ENCODE measurements at regions not wholly inside any gene's neighbourhood (a gene's known extent, or its start where the extent isn't known, plus 50 kb on each side); places are given as distances from the start of the nearest gene placed in this dataset.

DNA sequence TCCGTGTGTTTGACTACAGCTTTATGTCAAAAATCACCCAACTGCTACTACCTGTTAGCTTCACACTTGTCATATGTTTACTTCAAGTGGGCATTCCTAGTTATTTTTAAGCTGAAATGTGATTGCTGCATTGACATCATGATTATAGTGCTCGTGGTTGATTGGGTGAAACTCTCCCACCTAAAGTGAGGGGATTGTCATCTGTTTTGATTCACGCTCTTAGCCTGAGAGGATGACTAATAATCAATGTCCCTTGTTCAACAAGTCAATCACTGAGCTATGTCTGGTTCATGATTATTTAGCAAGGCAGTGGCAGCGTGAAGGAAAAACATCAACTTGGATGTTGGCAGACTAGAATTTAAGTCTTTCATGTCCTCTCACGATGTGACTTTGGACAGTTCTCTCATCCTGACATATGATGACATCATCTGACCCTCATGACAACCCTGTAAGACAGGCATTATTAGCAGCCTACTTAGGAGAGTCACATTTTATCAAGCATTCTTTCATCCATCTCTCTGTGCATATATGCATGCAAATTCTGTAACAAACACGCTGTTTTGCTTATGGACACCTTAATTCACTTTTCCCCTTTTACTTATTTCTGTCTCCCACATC lies 352.6 kb upstream of the ZMIZ1 start:
- DNase-seq (ENCODE audit: extremely low spot score, unreplicated experiment) = no peak
- H3K4me1 Mint-ChIP-seq (ENCODE audit: unreplicated experiment) = peaks cover 3% of the 10 kb centered on the region
- no peaks in the 10 kb centered on the region for H3K9me3 Mint-ChIP-seq (ENCODE audit: unreplicated experiment)
- H3K27me3 Mint-ChIP-seq (ENCODE audit: unreplicated experiment) = peaks cover 51% of the 10 kb centered on the region
- H3K4me3 Mint-ChIP-seq (ENCODE audit: unreplicated experiment) = no peak overlapping the region
- TF ChIP-seq, protein P1, sequence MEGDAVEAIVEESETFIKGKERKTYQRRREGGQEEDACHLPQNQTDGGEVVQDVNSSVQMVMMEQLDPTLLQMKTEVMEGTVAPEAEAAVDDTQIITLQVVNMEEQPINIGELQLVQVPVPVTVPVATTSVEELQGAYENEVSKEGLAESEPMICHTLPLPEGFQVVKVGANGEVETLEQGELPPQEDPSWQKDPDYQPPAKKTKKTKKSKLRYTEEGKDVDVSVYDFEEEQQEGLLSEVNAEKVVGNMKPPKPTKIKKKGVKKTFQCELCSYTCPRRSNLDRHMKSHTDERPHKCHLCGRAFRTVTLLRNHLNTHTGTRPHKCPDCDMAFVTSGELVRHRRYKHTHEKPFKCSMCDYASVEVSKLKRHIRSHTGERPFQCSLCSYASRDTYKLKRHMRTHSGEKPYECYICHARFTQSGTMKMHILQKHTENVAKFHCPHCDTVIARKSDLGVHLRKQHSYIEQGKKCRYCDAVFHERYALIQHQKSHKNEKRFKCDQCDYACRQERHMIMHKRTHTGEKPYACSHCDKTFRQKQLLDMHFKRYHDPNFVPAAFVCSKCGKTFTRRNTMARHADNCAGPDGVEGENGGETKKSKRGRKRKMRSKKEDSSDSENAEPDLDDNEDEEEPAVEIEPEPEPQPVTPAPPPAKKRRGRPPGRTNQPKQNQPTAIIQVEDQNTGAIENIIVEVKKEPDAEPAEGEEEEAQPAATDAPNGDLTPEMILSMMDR (IDR thresholded peaks at IDR 0.05) = no peak
- no peak overlapping the region for H3K27ac Mint-ChIP-seq (ENCODE audit: unreplicated experiment)
- H3K36me3 Mint-ChIP-seq (ENCODE audit: unreplicated experiment) = no peaks in the 10 kb centered on the region

DNA sequence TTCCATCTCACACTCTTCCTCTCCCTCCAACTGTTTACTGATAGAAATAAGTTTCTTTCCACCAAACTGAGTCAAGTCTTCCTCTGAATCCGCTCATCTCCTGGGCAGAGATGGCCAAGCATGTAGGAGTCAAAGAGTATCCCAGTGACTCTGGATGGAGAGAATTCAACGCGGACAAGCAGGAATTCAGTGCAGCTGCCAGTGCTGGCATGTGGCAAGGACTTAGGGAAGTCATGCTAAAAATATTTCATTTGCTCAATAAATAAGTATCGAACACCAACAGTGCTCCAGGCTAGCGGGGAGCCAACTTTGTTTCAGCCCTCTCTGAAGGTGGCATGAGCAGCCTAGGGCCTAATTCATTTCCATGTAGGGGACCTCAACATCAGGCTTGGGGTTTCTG lies 351.6 kb upstream of the ZMIZ1 start:
- peaks cover 45% of the 10 kb centered on the region for H3K27me3 Mint-ChIP-seq (ENCODE audit: unreplicated experiment)
- TF ChIP-seq, protein P1 (IDR thresholded peaks at IDR 0.05) = no peak
- H3K36me3 Mint-ChIP-seq (ENCODE audit: unreplicated experiment) = no peaks in the 10 kb centered on the region
- DNase-seq (ENCODE audit: extremely low spot score, unreplicated experiment) = no peak
- H3K27ac Mint-ChIP-seq (ENCODE audit: unreplicated experiment) = no peak overlapping the region
- H3K4me3 Mint-ChIP-seq (ENCODE audit: unreplicated experiment) = no peak overlapping the region
- H3K9me3 Mint-ChIP-seq (ENCODE audit: unreplicated experiment) = no peaks in the 10 kb centered on the region
- H3K4me1 Mint-ChIP-seq (ENCODE audit: unreplicated experiment) = peaks cover 3% of the 10 kb centered on the region

DNA sequence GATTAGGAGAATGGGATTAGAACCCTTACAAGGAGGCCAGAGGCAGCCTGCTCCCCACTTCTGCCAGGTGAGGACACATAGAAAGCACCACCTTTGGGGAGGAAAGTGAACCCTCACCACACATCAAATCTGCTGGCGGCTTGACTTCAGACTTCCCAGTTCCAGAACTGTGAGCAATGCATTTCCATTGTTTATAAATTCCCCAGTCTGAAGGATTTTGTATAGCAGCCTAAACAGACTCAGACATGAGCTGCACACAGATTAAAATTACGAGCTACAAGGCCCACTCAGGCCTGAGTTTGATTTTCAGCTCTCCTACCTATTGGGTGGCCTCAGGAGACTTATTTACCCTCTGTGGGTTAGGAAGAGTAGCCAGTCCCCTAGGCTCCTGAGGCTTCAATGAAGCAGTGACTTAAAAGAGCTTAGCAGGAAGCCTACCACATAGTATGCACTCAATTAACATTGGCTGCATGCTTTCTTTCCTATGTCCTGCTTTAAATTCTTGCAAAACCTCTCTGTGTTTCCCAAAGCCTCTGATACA lies 350.7 kb upstream of the ZMIZ1 start:
- no peak overlapping the region for H3K27ac Mint-ChIP-seq (ENCODE audit: unreplicated experiment)
- no peaks in the 10 kb centered on the region for H3K9me3 Mint-ChIP-seq (ENCODE audit: unreplicated experiment)
- TF ChIP-seq, protein P1 (IDR thresholded peaks at IDR 0.05) = no peak
- no peaks in the 10 kb centered on the region for H3K36me3 Mint-ChIP-seq (ENCODE audit: unreplicated experiment)
- peaks cover 3% of the 10 kb centered on the region for H3K4me1 Mint-ChIP-seq (ENCODE audit: unreplicated experiment)
- DNase-seq (ENCODE audit: extremely low spot score, unreplicated experiment) = no peak
- H3K4me3 Mint-ChIP-seq (ENCODE audit: unreplicated experiment) = no peak overlapping the region
- H3K27me3 Mint-ChIP-seq (ENCODE audit: unreplicated experiment) = peaks cover 43% of the 10 kb centered on the region

DNA sequence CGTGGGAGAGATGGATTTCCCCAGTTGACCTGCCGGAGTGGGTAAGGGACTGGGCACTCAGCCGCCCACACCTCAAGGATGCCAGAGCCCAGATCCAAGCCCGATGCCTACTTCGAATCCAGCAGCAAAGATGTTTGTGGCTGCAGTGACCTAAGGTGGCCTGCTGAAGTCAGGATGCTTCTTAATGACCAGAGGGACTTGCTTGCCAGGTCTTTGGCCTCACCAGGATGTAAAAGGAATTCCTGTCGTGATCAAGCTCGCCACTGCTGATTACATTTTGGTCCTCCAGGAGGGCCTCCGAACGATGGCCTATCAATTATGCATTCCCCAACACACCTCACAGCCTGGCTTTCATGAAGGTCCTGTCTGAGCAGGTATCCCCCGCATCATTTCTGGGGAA lies 349.5 kb upstream of the ZMIZ1 start:
- no peaks in the 10 kb centered on the region for H3K9me3 Mint-ChIP-seq (ENCODE audit: unreplicated experiment)
- H3K27me3 Mint-ChIP-seq (ENCODE audit: unreplicated experiment) = peaks cover 45% of the 10 kb centered on the region
- no peaks in the 10 kb centered on the region for H3K36me3 Mint-ChIP-seq (ENCODE audit: unreplicated experiment)
- H3K4me1 Mint-ChIP-seq (ENCODE audit: unreplicated experiment) = peaks cover 3% of the 10 kb centered on the region
- DNase-seq (ENCODE audit: extremely low spot score, unreplicated experiment) = no peak
- no peak overlapping the region for H3K4me3 Mint-ChIP-seq (ENCODE audit: unreplicated experiment)
- TF ChIP-seq, protein P1 (IDR thresholded peaks at IDR 0.05) = no peak
- H3K27ac Mint-ChIP-seq (ENCODE audit: unreplicated experiment) = no peak overlapping the region

DNA sequence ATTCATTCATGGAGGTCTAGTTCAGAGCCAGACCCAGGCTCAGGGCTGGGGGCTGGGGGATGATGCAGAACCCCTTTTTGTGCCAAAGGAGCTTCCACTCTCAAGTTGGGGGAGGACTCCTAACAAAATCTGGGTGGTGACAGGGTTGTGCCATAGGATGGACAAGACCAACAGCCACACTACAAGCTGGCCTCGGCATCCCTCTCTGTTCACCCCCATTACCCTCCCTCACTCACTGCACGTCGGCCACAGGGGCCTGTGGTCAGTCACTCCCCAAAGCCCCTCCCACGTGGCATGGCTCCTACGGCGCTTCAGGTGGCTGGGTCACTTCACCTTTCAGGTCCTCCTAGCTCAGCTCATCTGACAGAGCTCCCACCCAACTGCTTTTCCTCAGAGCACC lies 348.7 kb upstream of the ZMIZ1 start:
- Mint-ChIP-seq H3K4me3 (ENCODE audit: unreplicated experiment) (no peak overlapping the region), H3K4me1 (ENCODE audit: unreplicated experiment) (peaks cover 3% of the 10 kb centered on the region), H3K36me3 (ENCODE audit: unreplicated experiment) (no peaks in the 10 kb centered on the region), H3K9me3 (ENCODE audit: unreplicated experiment) (no peaks in the 10 kb centered on the region), H3K27ac (ENCODE audit: unreplicated experiment) (no peak overlapping the region), H3K27me3 (ENCODE audit: unreplicated experiment) (peaks cover 46% of the 10 kb centered on the region)
- no peak for DNase-seq (ENCODE audit: extremely low spot score, unreplicated experiment)
- TF ChIP-seq, protein P1 (IDR thresholded peaks at IDR 0.05) = no peak
